IMR-90 (cell line): ENCODE measurements at regions not wholly inside any gene's neighbourhood (a gene's known extent, or its start where the extent isn't known, plus 50 kb on each side); places are given as distances from the start of the nearest gene placed in this dataset.

Source experiments
- ATAC-seq: fragments of 200-7000 bp; cut with Tn5 transposase; 2 replicates; pipeline ENCODE4 v1.9.1; 2020; ENCODE audit warnings: low read depth, mild to moderate bottlenecking, moderate library complexity
- BruUV-seq: library from RNA; stranded (reverse); fragments of 400-500 nt; replicated peaks from 2 replicates; lab custom pipeline; 2021; lab: Mats Ljungman, UMichigan
- CTCF ChIA-PET: fragments of 300-600 bp; formaldehyde crosslinking; extraction: SDS; loops from one replicate; lab custom pipeline; 2021; ENCODE audit warnings: antibody characterized with exemption; lab: Yijun Ruan, JAX
- POLR2A ChIA-PET: fragments of 300-600 bp; sonication (Branson Sonifier 250); formaldehyde crosslinking; loops from one replicate; lab custom pipeline; 2022; ENCODE audit warnings: antibody characterized with exemption; ENCODE audit not compliant: unreplicated experiment; lab: Charles Lee
- DNase-seq: peaks from one replicate; pipeline ENCODE4 v3.0.0; 2013
- H2AFZ ChIP-seq: replicated peaks from 2 replicates; pipeline ENCODE3; 2013; ENCODE audit warnings: low read length, mild to moderate bottlenecking; ENCODE audit not compliant: poor library complexity
- H2AK5ac ChIP-seq: 2 replicates; pipeline ENCODE4 v1.6.1; 2013; ENCODE audit warnings: low read depth, low read length, inconsistent platforms
- H2AK9ac ChIP-seq: replicated peaks from 2 replicates; pipeline ENCODE3; 2013; ENCODE audit warnings: mild to moderate bottlenecking, low read depth, low read length, moderate library complexity; ENCODE audit not compliant: poor library complexity
- H2BK120ac ChIP-seq: 2 replicates; pipeline ENCODE4 v1.6.1; 2013; ENCODE audit warnings: low read depth, low read length, inconsistent platforms
- H2BK15ac ChIP-seq: 3 replicates; pipeline ENCODE4 v1.6.1; 2013; ENCODE audit warnings: low read depth, low read length, inconsistent platforms
- H2BK20ac ChIP-seq: 2 replicates; pipeline ENCODE4 v1.6.1; 2013; ENCODE audit warnings: low read depth, mild to moderate bottlenecking, inconsistent platforms, low read length, moderate library complexity
- H2BK5ac ChIP-seq: 2 replicates; pipeline ENCODE4 v1.6.1; 2013; ENCODE audit warnings: mild to moderate bottlenecking, low read depth, low read length, inconsistent platforms; ENCODE audit not compliant: poor library complexity, severe bottlenecking
- H3K14ac ChIP-seq: replicated peaks from 2 replicates; pipeline ENCODE4 v1.6.1; 2013; ENCODE audit warnings: low read depth, low read length, inconsistent platforms
- H3K18ac ChIP-seq: 2 replicates; pipeline ENCODE4 v1.6.1; 2013; ENCODE audit warnings: low read depth, low read length, control low read depth
- H3K23ac ChIP-seq: 2 replicates; pipeline ENCODE4 v1.6.1; 2013; ENCODE audit warnings: low read depth, low read length, inconsistent platforms
- H3K27ac ChIP-seq: 2 replicates; pipeline ENCODE4 v1.5.1; 2013; ENCODE audit warnings: mild to moderate bottlenecking, control low read depth, low read length; ENCODE audit not compliant: insufficient read depth
- H3K27me3 ChIP-seq: 2 replicates; pipeline ENCODE4 v1.6.1; 2013; ENCODE audit warnings: low read length; ENCODE audit not compliant: control insufficient read depth, insufficient read depth
- H3K36me3 ChIP-seq: 2 replicates; pipeline ENCODE4 v1.6.1; 2013; ENCODE audit warnings: low read length, mixed read lengths; ENCODE audit not compliant: control insufficient read depth, insufficient read depth
- H3K4ac ChIP-seq: 2 replicates; pipeline ENCODE4 v1.6.1; 2013; ENCODE audit warnings: low read depth, low read length, inconsistent platforms
- H3K4me1 ChIP-seq: 2 replicates; pipeline ENCODE4 v1.6.1; 2013; ENCODE audit warnings: low read length, mixed read lengths; ENCODE audit not compliant: control insufficient read depth, insufficient read depth
- H3K4me2 ChIP-seq: 2 replicates; pipeline ENCODE4 v1.6.1; 2013; ENCODE audit warnings: low read depth, mild to moderate bottlenecking, control low read depth, low read length, moderate library complexity
- H3K4me3 ChIP-seq: 2 replicates; pipeline ENCODE4 v1.5.1; 2013; ENCODE audit warnings: low read depth, mild to moderate bottlenecking, control low read depth, low read length, moderate library complexity; ENCODE audit not compliant: insufficient read depth
- H3K56ac ChIP-seq: 2 replicates; pipeline ENCODE4 v1.6.1; 2013; ENCODE audit warnings: low read length, inconsistent platforms; ENCODE audit not compliant: insufficient read depth; ENCODE audit errors: extremely low read depth
- H3K79me1 ChIP-seq, 2 experiments: 2 replicates each; pipeline ENCODE4 v1.6.1; 2013; ENCODE audit warnings: low read length in 2 of 2, inconsistent platforms in 1 of 2, low read depth in 1 of 2
- H3K9ac ChIP-seq: 2 replicates; pipeline ENCODE4 v1.6.1; 2013; ENCODE audit warnings: low read depth, low read length, control low read depth
- H3K9me1 ChIP-seq: 2 replicates; pipeline ENCODE4 v1.6.1; 2013; ENCODE audit warnings: low read length, inconsistent platforms; ENCODE audit not compliant: insufficient read depth
- H3K9me3 ChIP-seq: 2 replicates; pipeline ENCODE4 v1.6.1; 2013; ENCODE audit warnings: low read length; ENCODE audit not compliant: control insufficient read depth, insufficient read depth
- H4K20me1 ChIP-seq: 2 replicates; pipeline ENCODE4 v1.6.1; 2013; ENCODE audit warnings: low read length, inconsistent platforms; ENCODE audit not compliant: insufficient read depth
- H4K5ac ChIP-seq: 2 replicates; pipeline ENCODE4 v1.6.1; 2013; ENCODE audit warnings: mild to moderate bottlenecking, low read depth, low read length, control low read depth
- H4K8ac ChIP-seq, 2 experiments: 2 replicates each; pipeline ENCODE4 v1.6.1; 2013; ENCODE audit warnings: low read depth in 2 of 2, low read length in 2 of 2, control low read depth in 1 of 2, inconsistent platforms in 1 of 2
- H4K91ac ChIP-seq: 2 replicates; pipeline ENCODE4 v1.6.1; 2013; ENCODE audit warnings: low read depth, low read length, inconsistent platforms; ENCODE audit not compliant: insufficient read depth
- BHLHE40 ChIP-seq: fragments of 150-350 bp; IDR thresholded peaks from 2 replicates; pipeline ENCODE4 v1.6.1; 2016; ENCODE audit warnings: mild to moderate bottlenecking, low read depth, low read length
- CHD1 ChIP-seq: IDR thresholded peaks from 2 replicates; pipeline ENCODE4 v1.6.1; 2012; ENCODE audit warnings: low read depth, low read length, improper control_type of control experiment
- CTCF ChIP-seq: conservative IDR thresholded peaks from 2 replicates; pipeline ENCODE4 v1.5.1; 2012; ENCODE audit warnings: mild to moderate bottlenecking, low read depth, low read length, improper control_type of control experiment
- ELK1 ChIP-seq: fragments of 150-350 bp; IDR thresholded peaks from 2 replicates; pipeline ENCODE4 v1.6.1; 2016; ENCODE audit warnings: low read depth, mild to moderate bottlenecking, low read length, moderate library complexity, borderline replicate concordance
- MXI1 ChIP-seq: IDR thresholded peaks from 2 replicates; pipeline ENCODE4 v1.6.1; 2012; ENCODE audit warnings: low read depth, mild to moderate bottlenecking, low read length, moderate library complexity, borderline replicate concordance
- NFE2L2 ChIP-seq: fragments of 150-350 bp; IDR thresholded peaks from 2 replicates; pipeline ENCODE4 v1.6.1; 2016; ENCODE audit warnings: low read depth, mild to moderate bottlenecking, low read length
- RAD21 ChIP-seq: IDR thresholded peaks from 2 replicates; pipeline ENCODE4 v1.6.1; 2012; ENCODE audit warnings: low read length, improper control_type of control experiment
- WGBS, 2 experiments: methylation state at CpG; one replicate each; pipeline versions ENCODE4 v1.1.5 to v1.1.7; 2013; ENCODE audit warnings: missing lambda C conversion rate in 2 of 2; ENCODE audit not compliant: insufficient read length in 1 of 2; ENCODE audit errors: extremely low coverage in 2 of 2; 5-methylcytosine and 5-hydroxymethylcytosine counted together
- dilution Hi-C: fragments of 300-500 bp; cut with HindIII; formaldehyde crosslinking; loops from one replicate; pipeline ENCODE4 v1.14.3; 2018; ENCODE audit warnings: low sequenced_read_pairs; ENCODE audit not compliant: unreplicated experiment
- in situ Hi-C: fragments of 300-500 bp; cut with MboI; formaldehyde crosslinking; loops from 3 replicates; pipeline ENCODE4 v1.14.3; 2019; ENCODE audit warnings: low sequenced_read_pairs, inconsistent platforms, mixed read lengths
- intact Hi-C: fragments of 100-400 bp; cut with micrococcal nuclease; formaldehyde crosslinking; loops from 2 replicates; pipeline ENCODE4 v1.10.0; 2022

GRCh38 chr4:20020056-20020455, 231.6 kb upstream of the SLIT2 start:
- dilution Hi-C loops (no loop called here), in situ Hi-C loops (no loop called here), intact Hi-C loops (no loop called here)
- no peak overlapping the region for H3K14ac ChIP-seq
- CTCF ChIA-PET = no interaction called here
- H4K91ac ChIP-seq = no peak overlapping the region
- peak overlapping the region; percentile 53; the same call in 1 of the 2 replicates for H2AK5ac ChIP-seq
- H3K4me3 ChIP-seq = no peak overlapping the region
- no peaks in the 10 kb centered on the region for H3K9me3 ChIP-seq
- POLR2A ChIA-PET = no interaction called here
- TF ChIP-seq RAD21 (no peak), MXI1 (no peak), CHD1 (no peak), CTCF (no peak), NFE2L2 (no peak), BHLHE40 (no peak), ELK1 (no peak)
- no peak overlapping the region for H3K9ac ChIP-seq
- H2BK20ac ChIP-seq = no peak overlapping the region
- H3K23ac ChIP-seq = no peak overlapping the region
- no peak overlapping the region for H3K27ac ChIP-seq
- no peaks in the 10 kb centered on the region for H3K27me3 ChIP-seq
- H3K56ac ChIP-seq = no peak overlapping the region
- BruUV-seq = no TSS peak
- H2AFZ ChIP-seq = no peak overlapping the region
- H4K8ac ChIP-seq = no peak overlapping the region
- peaks cover 3% of the 10 kb centered on the region for H3K4me1 ChIP-seq
- no peaks in the 10 kb centered on the region for H3K79me1 ChIP-seq
- no peak overlapping the region for H4K5ac ChIP-seq
- no CpG with 5 or more reads among the region's 2 CpGs for WGBS, 2 experiments
- H2AK9ac ChIP-seq = no peak overlapping the region
- no peaks in the 10 kb centered on the region for H3K36me3 ChIP-seq
- H2BK5ac ChIP-seq = no peak overlapping the region
- DNase-seq = no peak
- no peak overlapping the region for H2BK120ac ChIP-seq
- H3K18ac ChIP-seq = no peak overlapping the region
- no peak overlapping the region for H3K4me2 ChIP-seq
- no peak overlapping the region for H3K4ac ChIP-seq
- H3K9me1 ChIP-seq = peaks cover 3% of the 10 kb centered on the region; the same call in 1 of the 2 replicates
- ATAC-seq = no peak
- H2BK15ac ChIP-seq = no peak overlapping the region
- H4K20me1 ChIP-seq = no peaks in the 10 kb centered on the region
